H1 (cell line): ENCODE measurements at regions not wholly inside any gene's neighbourhood (a gene's known extent, or its start where the extent isn't known, plus 50 kb on each side); places are given as distances from the start of the nearest gene placed in this dataset.

ENCODE experiments used
- CTCF ChIA-PET: fragments of 300-600 bp; sonication (Branson Sonifier 250); formaldehyde crosslinking; loops from one replicate; lab custom pipeline; 2021; ENCODE audit not compliant: partially characterized antibody; lab: Charles Lee
- POLR2A ChIA-PET: fragments of 300-600 bp; sonication (Branson Sonifier 250); formaldehyde crosslinking; loops from one replicate; lab custom pipeline; 2021; ENCODE audit warnings: inconsistent platforms; ENCODE audit not compliant: partially characterized antibody; lab: Charles Lee
- DNase-seq, 2 experiments: peaks; one replicate each; pipeline versions ENCODE4 v3.0.0 to v3.0.0-alpha.2; 2010 to 2022; ENCODE audit warnings: low spot score in 2 of 2, low read depth in 1 of 2, mixed read lengths in 1 of 2
- FAIRE-seq: peaks from 2 replicates; lab custom pipeline; 2011; peaks lifted over from hg19 to GRCh38; lab: Jason Lieb, UNC
- H2AFZ ChIP-seq: 2 replicates; pipeline ENCODE4 v1.8.1; 2012; ENCODE audit warnings: low read length, inconsistent platforms
- H2AK5ac ChIP-seq: 2 replicates; pipeline ENCODE4 v1.6.1; 2013; ENCODE audit warnings: low read depth, low read length
- H2BK120ac ChIP-seq: replicated peaks from 2 replicates; pipeline ENCODE3; 2013; ENCODE audit warnings: low read depth, low read length, inconsistent platforms
- H2BK12ac ChIP-seq: 2 replicates; pipeline ENCODE4 v1.6.1; 2013; ENCODE audit warnings: low read depth, low read length
- H2BK15ac ChIP-seq: 2 replicates; pipeline ENCODE4 v1.6.1; 2013; ENCODE audit warnings: low read length
- H2BK20ac ChIP-seq: 2 replicates; pipeline ENCODE4 v1.6.1; 2013; ENCODE audit warnings: low read length
- H2BK5ac ChIP-seq: 2 replicates; pipeline ENCODE4 v1.6.1; 2013; ENCODE audit warnings: low read depth, low read length
- H3K14ac ChIP-seq: 2 replicates; pipeline ENCODE4 v1.6.1; 2013; ENCODE audit warnings: inconsistent platforms; ENCODE audit not compliant: insufficient read length
- H3K18ac ChIP-seq: 2 replicates; pipeline ENCODE4 v1.6.1; 2013; ENCODE audit warnings: low read length; ENCODE audit errors: extremely low read depth
- H3K23ac ChIP-seq: 2 replicates; pipeline ENCODE4 v1.6.1; 2013; ENCODE audit warnings: inconsistent platforms; ENCODE audit not compliant: insufficient read length
- H3K23me2 ChIP-seq: 2 replicates; pipeline ENCODE4 v1.6.1; 2013; ENCODE audit warnings: low read depth, low read length
- H3K27ac ChIP-seq: 2 replicates; pipeline ENCODE4 v1.6.1; 2011; ENCODE audit warnings: low read depth, low read length, inconsistent platforms
- H3K27me3 ChIP-seq, 4 experiments: replicated peaks in 1 of 4; 1 replicate in 1 of 4; 2 replicates in 3 of 4; pipeline versions ENCODE4 v1.6.1 to v1.8.1; 2011 to 2013; ENCODE audit warnings: low read length in 3 of 4, mild to moderate bottlenecking in 3 of 4, inconsistent platforms in 2 of 4, mixed read lengths in 2 of 4, moderate library complexity in 1 of 4; ENCODE audit not compliant: control insufficient read depth in 3 of 4, insufficient read depth in 3 of 4; ENCODE audit errors: extremely low read depth in 1 of 4
- H3K36me3 ChIP-seq, 4 experiments: 2 replicates each; pipeline versions ENCODE4 v1.6.1 to v1.8.1; 2011 to 2013; ENCODE audit warnings: mild to moderate bottlenecking in 4 of 4, low read length in 3 of 4, moderate library complexity in 2 of 4, control low read depth in 1 of 4, inconsistent platforms in 1 of 4; ENCODE audit not compliant: insufficient read depth in 4 of 4, control insufficient read depth in 2 of 4
- H3K4ac ChIP-seq: replicated peaks from 2 replicates; pipeline ENCODE3; 2013; ENCODE audit warnings: low read length, low read depth, mixed read lengths, inconsistent platforms; ENCODE audit not compliant: insufficient read length
- H3K4me1 ChIP-seq, 4 experiments: replicated peaks in 1 of 4; 1 replicate in 1 of 4; 2 replicates in 3 of 4; pipeline versions ENCODE4 v1.6.1 to v1.8.1; 2011 to 2013; ENCODE audit warnings: low read length in 3 of 4, inconsistent platforms in 2 of 4, mixed read lengths in 1 of 4; ENCODE audit not compliant: insufficient read depth in 4 of 4, control insufficient read depth in 3 of 4
- H3K4me2 ChIP-seq, 2 experiments: 2 replicates each; pipeline versions ENCODE4 v1.6.1 to v1.8.1; 2011 to 2013; ENCODE audit warnings: low read depth in 2 of 2, low read length in 2 of 2, control low read depth in 1 of 2, inconsistent platforms in 1 of 2, mild to moderate bottlenecking in 1 of 2; ENCODE audit not compliant: insufficient read depth in 1 of 2
- H3K4me3 ChIP-seq, 4 experiments: fragments of 200-600, 300-600 bp in 1 of 4; sonication (generic), shearing (Covaris generic), sonication (Bioruptor Twin) in 1 of 4; 2 replicates each; pipeline versions ENCODE4 v1.5.1 to v1.8.1; 2011 to 2016; ENCODE audit warnings: low read length in 4 of 4, low read depth in 3 of 4, control low read depth in 2 of 4, inconsistent platforms in 2 of 4, mild to moderate bottlenecking in 2 of 4, mixed read lengths in 1 of 4, moderate library complexity in 1 of 4; ENCODE audit not compliant: insufficient read depth in 2 of 4; ENCODE audit errors: extremely low read depth in 1 of 4
- H3K56ac ChIP-seq: replicated peaks from 2 replicates; pipeline ENCODE3; 2013; ENCODE audit warnings: low read depth, mild to moderate bottlenecking, mixed read lengths, low read length, inconsistent platforms; ENCODE audit not compliant: insufficient read length
- H3K79me1 ChIP-seq: 2 replicates; pipeline ENCODE4 v1.6.1; 2013; ENCODE audit warnings: low read depth, low read length, control low read depth
- H3K79me2 ChIP-seq, 2 experiments: 2 replicates each; pipeline versions ENCODE4 v1.6.1 to v1.8.1; 2012 to 2013; ENCODE audit warnings: low read length in 2 of 2, mild to moderate bottlenecking in 2 of 2, inconsistent platforms in 1 of 2; ENCODE audit not compliant: insufficient read depth in 2 of 2, control insufficient read depth in 1 of 2
- H3K9ac ChIP-seq, 4 experiments: replicated peaks in 1 of 4; 1 replicate in 1 of 4; 2 replicates in 3 of 4; pipeline versions ENCODE4 v1.6.1 to v1.8.1; 2011 to 2013; ENCODE audit warnings: low read depth in 3 of 4, low read length in 3 of 4, control low read depth in 2 of 4, mild to moderate bottlenecking in 2 of 4, moderate library complexity in 2 of 4, inconsistent platforms in 1 of 4; ENCODE audit errors: extremely low read depth in 1 of 4
- H3K9me3 ChIP-seq, 2 experiments: 2 replicates each; pipeline versions ENCODE4 v1.6.1 to v1.8.1; 2012 to 2013; ENCODE audit warnings: mild to moderate bottlenecking in 2 of 2, moderate library complexity in 2 of 2, control low read depth in 1 of 2, inconsistent platforms in 1 of 2, low read depth in 1 of 2, low read length in 1 of 2, mixed read lengths in 1 of 2; ENCODE audit not compliant: insufficient read depth in 2 of 2
- H4K20me1 ChIP-seq, 2 experiments: replicated peaks in 1 of 2; 2 replicates each; pipeline versions ENCODE3 to v1.8.1; 2011 to 2013; ENCODE audit warnings: inconsistent platforms in 2 of 2, low read length in 2 of 2, mild to moderate bottlenecking in 1 of 2; ENCODE audit not compliant: insufficient read depth in 2 of 2, control insufficient read depth in 1 of 2
- H4K5ac ChIP-seq: 2 replicates; pipeline ENCODE4 v1.6.1; 2013; ENCODE audit warnings: low read length, low read depth, mixed read lengths, inconsistent platforms; ENCODE audit not compliant: insufficient read length
- H4K8ac ChIP-seq: 2 replicates; pipeline ENCODE4 v1.8.0; 2013; ENCODE audit warnings: mild to moderate bottlenecking, moderate library complexity, low read length, inconsistent platforms; ENCODE audit not compliant: insufficient read depth; ENCODE audit errors: extremely low read depth
- H4K91ac ChIP-seq: replicated peaks from 2 replicates; pipeline ENCODE3; 2013; ENCODE audit warnings: low read length, mixed read lengths, inconsistent platforms; ENCODE audit not compliant: insufficient read length
- ASH2L ChIP-seq: fragments of 200-600, 300-600 bp; sonication (generic); IDR thresholded peaks from one replicate; pipeline ENCODE4 v1.7.1; 2017; ENCODE audit warnings: low read length
- BCL11A ChIP-seq, 2 experiments: IDR thresholded peaks; one replicate each; pipeline ENCODE4 v1.6.1; 2011; ENCODE audit warnings: low read depth in 2 of 2, low read length in 2 of 2, mild to moderate bottlenecking in 2 of 2
- CBX8 ChIP-seq: fragments of 300-800, 300-1000 bp; sonication (generic); IDR thresholded peaks from 2 replicates; pipeline ENCODE4 v1.7.1; 2016; ENCODE audit warnings: low read depth, low read length, borderline replicate concordance
- EP300 ChIP-seq, 2 experiments: IDR thresholded peaks; 1 replicate in 1 of 2; 2 replicates in 1 of 2; pipeline ENCODE4 v1.6.1; 2011 to 2012; ENCODE audit warnings: low read depth in 2 of 2, low read length in 2 of 2, mild to moderate bottlenecking in 2 of 2, borderline replicate concordance in 1 of 2, inconsistent platforms in 1 of 2, moderate library complexity in 1 of 2
- KDM1A ChIP-seq: fragments of 200-600, 300-600 bp; sonication (generic); IDR thresholded peaks from 2 replicates; pipeline ENCODE4 v1.7.1; 2016; ENCODE audit warnings: mild to moderate bottlenecking, low read length, borderline replicate concordance
- RFX5 ChIP-seq: IDR thresholded peaks from 2 replicates; pipeline ENCODE4 v1.6.1; 2011; ENCODE audit warnings: low read depth, low read length, improper control_type of control experiment, borderline replicate concordance
- SIX5 ChIP-seq: IDR thresholded peaks from 2 replicates; pipeline ENCODE4 v1.6.1; 2011; ENCODE audit warnings: mild to moderate bottlenecking, low read depth, low read length
- TEAD4 ChIP-seq: IDR thresholded peaks from 2 replicates; pipeline ENCODE4 v1.6.1; 2012; ENCODE audit warnings: low read depth, low read length, inconsistent platforms, mixed read lengths
- WGBS, 2 experiments: shearing (Covaris generic) in 1 of 2; methylation state at CpG; one replicate each; pipeline versions ENCODE4 v1.1.6 to v1.1.7; 2013 to 2015; ENCODE audit warnings: low lambda C conversion rate in 2 of 2, mixed read lengths in 2 of 2, inconsistent platforms in 1 of 2, low coverage in 1 of 2, missing lambda C conversion rate in 1 of 2; ENCODE audit not compliant: insufficient replicate concordance in 2 of 2, insufficient coverage in 1 of 2, insufficient read length in 1 of 2; ENCODE audit errors: extremely low coverage in 1 of 2, missing lambda C conversion rate in 1 of 2; 5-methylcytosine and 5-hydroxymethylcytosine counted together

DNA sequence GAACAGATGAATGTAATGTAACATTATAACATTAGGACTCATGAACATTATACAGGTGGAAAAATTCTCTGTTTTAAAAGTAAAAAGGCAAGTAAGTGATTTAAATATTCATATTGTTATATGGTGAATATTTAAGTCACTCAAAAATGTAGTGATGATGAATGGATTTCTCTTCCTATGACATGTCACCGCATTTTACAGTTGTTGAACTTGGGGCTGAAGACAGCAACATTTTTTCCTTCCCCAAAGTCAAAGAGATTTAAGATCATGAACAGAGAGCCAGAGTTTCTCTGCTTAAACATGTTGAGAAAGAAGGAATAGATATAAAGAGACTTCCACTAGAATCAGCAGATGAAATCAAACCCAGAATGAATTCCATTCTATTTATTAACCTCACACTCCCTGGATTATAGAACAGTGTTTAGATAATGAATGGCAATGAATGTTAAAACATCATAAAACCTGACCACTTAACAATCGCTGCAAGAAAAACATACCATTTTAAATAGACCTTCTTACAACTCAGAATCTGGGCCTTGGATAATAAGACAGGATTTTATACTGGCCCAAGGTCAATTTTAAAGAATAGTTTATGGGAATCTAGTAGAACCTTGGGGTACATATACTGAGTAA is 163.6 kb upstream of the SIX2 start:
- no peaks in the 10 kb centered on the region for H3K79me1 ChIP-seq
- DNase-seq (no peak), FAIRE-seq (no peak)
- H4K20me1 ChIP-seq = no peaks in the 10 kb centered on the region
- no peak overlapping the region for H3K4ac ChIP-seq
- H2AK5ac ChIP-seq = no peak overlapping the region
- POLR2A ChIA-PET = no interaction called here
- no peaks in the 10 kb centered on the region for H3K36me3 ChIP-seq
- no peak overlapping the region for H2BK120ac ChIP-seq
- no peak overlapping the region for H2BK15ac ChIP-seq
- no peak overlapping the region for H2BK12ac ChIP-seq
- H3K23ac ChIP-seq = no peak overlapping the region
- no peaks in the 10 kb centered on the region for H3K79me2 ChIP-seq
- no peak overlapping the region for H3K4me2 ChIP-seq
- no peak overlapping the region for H4K5ac ChIP-seq
- H3K4me3 ChIP-seq = no peak overlapping the region
- H3K14ac ChIP-seq = no peak overlapping the region
- no peak overlapping the region for H2AFZ ChIP-seq
- WGBS, 2 experiments = 86% methylated on average over 2 of the region's 2 CpGs; no CpG with 5 or more reads in 1 of the 2 experiments
- no peak overlapping the region for H2BK5ac ChIP-seq
- H3K27ac ChIP-seq = no peak overlapping the region
- peaks cover 17% of the 10 kb centered on the region; the same call in 1 of the 2 replicates for H3K23me2 ChIP-seq
- no peak overlapping the region for H3K9ac ChIP-seq
- TF ChIP-seq BCL11A (IDR thresholded peaks at IDR 0.05; ENCODE audit: low read depth in 2 of 2, low read length in 2 of 2) = no peak
- no peak for TF ChIP-seq EP300 (IDR thresholded peaks at IDR 0.05; ENCODE audit: borderline replicate concordance in 1 of 2, low read depth in 2 of 2, low read length in 2 of 2)
- no peak for TF ChIP-seq KDM1A
- TF ChIP-seq CBX8 = no peak
- TF ChIP-seq TEAD4 = no peak
- no peak for TF ChIP-seq RFX5
- TF ChIP-seq ASH2L = no peak
- no peak for TF ChIP-seq SIX5
- H4K8ac ChIP-seq = no peak overlapping the region
- H3K9me3 ChIP-seq = peaks cover 0 to 2% of the 10 kb centered on the region in 2 experiments; a peak in 1 of 4 replicates
- CTCF ChIA-PET = interaction anchor here (1.5 kb wide), 1 partner anchor 321 kb away, joined by 3 read pairs; no protein-coding TSS in a partner anchor
- H4K91ac ChIP-seq = no peak overlapping the region
- H3K56ac ChIP-seq = no peak overlapping the region
- H3K4me1 ChIP-seq = peaks cover 2 to 18% (median 5%) of the 10 kb centered on the region in 4 experiments; a peak in 6 of 7 replicates
- H3K18ac ChIP-seq = no peak overlapping the region
- H3K27me3 ChIP-seq = peaks cover 10 to 40% (median 36%) of the 10 kb centered on the region in 4 experiments
- H2BK20ac ChIP-seq = no peak overlapping the region
